ENCODE measurements at regions not wholly inside any gene's neighbourhood (a gene's known extent, or its start where the extent isn't known, plus 50 kb on each side); places are given as distances from the start of the nearest gene placed in this dataset.
"Not testable (repeated sequence)": the region's sequence is repeated elsewhere in the genome, so short reads cannot be mapped to it uniquely, and the experiment has no call there.

DNA sequence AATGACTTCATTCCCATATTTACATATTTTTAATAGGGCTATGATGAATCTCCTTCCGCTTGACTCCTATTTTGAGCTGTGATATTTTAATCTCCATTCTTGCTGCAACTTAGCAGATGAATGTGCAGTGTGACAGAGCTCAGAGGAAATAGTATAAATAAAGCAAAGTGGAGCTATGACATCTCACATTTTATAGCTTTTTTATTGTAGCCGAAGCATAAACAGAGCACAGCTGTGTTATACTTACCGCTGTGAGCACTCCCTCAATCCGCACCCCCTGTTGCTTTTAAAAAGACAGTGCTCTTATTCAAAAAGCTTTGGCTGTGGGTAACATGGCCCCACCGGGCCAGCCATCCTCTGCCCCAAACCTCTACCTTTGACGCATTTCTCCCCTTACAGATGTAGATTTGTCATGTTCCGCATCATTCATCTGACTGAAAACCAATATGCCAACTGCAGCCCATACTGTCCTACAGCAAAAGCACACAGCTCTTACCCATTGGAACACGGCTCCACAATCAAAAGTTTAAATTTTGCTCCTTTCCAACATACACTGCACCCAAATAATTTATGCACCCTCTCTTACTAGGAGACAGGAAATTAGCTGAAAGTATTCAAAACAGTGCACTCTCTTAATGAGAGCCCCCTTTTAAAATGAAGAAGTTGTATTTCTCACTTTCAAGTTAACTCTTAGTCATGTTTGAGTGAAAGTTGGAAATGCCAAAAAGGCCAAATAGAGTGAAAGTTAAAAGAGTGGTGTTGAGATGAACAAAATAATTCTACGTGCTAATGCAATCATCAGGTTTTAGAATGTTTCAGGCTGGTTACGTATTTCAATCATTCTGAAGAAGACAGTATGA lies 429.3 kb upstream of the SOX5 start:
- no peak for DNase-seq (ENCODE audit: low read depth in 2 of 2, low spot score in 1 of 2)

DNA sequence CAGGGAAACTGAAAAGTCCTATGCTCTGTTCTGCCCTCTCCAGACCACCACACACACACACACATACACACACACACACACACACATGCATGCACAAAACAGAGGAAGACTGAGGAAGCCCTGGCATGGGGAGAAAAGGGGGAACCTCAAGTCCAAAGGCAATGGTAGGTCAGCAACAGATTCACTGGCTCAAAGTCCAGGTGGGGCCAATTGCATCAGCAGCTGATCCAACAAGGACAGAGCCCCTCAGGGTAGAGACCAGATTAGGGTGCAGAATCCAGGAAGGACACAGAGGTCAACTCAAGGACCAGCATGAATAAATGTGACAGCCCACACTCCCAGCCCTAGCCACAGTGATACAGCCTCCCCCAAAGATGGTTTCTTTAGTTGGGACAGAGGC lies 425.0 kb upstream of the SOX5 start:
- DNase-seq (ENCODE audit: low read depth in 2 of 2, low spot score in 1 of 2) = no peak

DNA sequence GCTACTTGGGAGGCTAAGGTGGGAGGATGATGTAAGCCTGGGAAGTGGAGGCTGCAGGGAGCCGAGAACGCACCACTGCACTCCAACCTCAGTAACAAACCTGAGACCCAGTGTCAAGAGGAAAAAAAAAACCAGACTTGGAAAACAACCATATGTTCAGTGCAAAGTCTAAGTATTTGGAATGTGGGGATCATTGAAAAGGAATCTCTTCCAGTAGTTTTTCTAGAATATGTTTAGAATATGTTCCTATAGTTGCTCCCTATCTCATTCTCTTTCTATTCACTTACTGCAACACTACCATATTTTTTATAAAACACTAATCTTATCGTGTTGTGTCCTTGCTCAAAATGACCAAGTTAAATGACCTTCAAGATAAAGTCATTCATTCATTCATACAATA lies 423.5 kb upstream of the SOX5 start:
- no peak for DNase-seq (ENCODE audit: low read depth in 2 of 2, low spot score in 1 of 2)

DNA sequence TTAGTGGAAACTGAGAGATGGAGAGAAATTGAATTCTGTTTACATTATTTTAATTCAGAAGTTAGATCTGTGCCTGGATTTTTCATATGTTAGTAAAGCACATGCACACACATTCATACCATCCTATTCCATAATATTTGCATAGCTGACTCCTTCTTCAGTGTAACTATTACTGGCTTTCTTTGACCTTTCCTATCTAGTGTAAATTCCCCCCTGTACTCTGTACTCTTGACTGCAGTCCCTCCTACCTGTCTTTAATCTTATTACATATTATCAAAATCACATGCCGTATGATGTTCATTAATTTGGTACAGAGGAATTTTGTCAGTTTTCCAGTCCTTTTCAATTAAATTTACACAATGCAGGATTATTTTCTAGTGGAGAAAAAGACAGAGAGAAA lies 417.0 kb upstream of the SOX5 start:
- no peak for DNase-seq (ENCODE audit: low read depth in 2 of 2, low spot score in 1 of 2)

DNA sequence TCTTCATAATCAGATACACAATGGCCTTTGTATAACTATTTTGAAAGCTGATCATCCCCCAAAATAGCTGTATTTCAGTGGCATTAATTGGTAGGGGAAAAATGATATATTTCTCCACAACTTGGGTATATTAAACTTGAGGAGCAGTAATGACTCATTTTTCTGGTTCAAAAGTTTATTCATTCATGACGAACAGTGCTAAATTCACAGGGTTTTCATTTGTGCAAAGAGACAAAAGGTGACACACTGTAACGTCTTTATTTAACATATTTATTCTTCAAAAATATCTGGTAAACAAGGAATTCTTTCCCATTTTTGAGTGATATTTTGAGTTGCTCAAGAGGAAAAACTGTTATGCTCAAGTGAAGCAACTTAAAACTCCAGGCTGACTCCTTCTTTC lies 415.5 kb upstream of the SOX5 start:
- DNase-seq (ENCODE audit: low read depth in 2 of 2, low spot score in 1 of 2) = no peak

DNA sequence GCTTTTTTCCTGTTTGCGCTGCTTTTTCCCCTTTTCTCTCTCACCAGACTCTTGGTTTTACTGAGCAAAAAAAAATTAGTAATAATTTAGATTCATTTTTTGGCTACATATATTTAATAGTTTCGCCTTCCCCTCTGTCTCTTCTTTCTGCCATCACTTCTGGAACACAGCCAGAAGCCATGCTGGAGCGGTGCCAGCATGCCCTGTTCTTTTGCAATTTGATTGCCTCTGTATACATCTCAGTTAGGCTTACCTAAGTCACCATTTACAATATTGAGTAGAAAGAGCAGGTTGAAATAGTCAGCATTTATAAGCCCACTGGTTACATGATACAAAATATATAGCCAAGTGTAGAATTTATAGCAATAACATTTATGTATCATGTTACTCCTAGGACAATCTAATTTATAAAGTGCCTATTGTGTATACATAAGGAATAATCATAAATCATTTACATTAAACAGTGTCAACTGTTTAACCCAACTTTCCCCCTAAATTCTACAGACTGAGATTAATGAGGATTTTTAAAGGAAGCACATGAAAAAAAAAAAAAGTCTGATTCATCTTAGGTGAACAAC lies 413.8 kb upstream of the SOX5 start:
- no peak for DNase-seq (ENCODE audit: low read depth in 2 of 2, low spot score in 1 of 2)

DNA sequence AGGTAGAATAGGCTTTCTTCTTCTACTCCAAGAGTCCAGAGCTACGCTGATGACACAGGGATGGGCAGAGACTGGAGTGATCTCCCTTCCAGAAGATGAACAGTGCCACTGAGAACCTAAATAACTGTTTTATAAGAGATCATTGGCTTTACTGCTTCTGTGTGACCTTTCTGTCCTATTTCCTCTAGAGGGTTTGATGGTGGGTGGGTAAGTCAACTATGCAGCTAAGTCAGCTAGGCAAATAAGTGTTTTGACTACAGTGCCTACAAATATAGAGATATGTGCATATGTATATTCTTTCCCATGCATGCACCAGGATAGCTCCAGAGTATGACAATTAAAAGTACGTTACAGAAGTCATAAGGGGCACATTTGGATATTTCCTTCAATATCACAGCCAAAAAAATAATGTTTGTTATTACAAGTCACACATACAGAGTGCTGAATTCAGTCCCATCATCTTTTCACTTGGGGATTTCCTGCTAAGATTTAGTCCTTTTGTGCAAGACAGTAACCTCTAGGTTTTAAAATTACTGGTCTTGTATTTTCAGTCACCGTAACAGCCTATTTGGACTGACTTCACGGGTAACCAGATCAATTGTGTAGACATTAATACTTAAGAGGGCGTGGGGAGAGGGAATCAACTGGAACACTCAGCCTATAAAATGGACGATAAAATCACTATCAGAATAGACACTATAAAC lies 412.6 kb upstream of the SOX5 start:
- DNase-seq (ENCODE audit: low read depth in 2 of 2, low spot score in 1 of 2) = no peak

DNA sequence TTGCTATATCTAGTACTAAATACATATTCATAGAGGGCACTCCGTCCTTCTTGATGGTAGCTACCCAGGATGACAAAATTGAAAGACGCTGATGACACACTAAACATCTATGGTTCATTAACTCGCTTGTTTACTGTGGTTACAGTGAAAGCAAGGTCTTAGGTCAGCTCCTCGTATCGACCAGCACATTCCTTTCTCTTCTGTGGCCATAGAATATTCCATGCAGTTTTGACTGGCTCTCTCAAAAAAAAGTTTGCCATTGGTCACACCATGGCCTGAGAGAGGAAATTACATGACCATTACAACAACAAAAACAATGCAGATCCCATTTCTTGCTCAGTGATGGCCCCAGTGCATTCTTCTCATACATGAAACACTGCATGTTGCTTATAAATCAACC lies 411.4 kb upstream of the SOX5 start:
- DNase-seq (ENCODE audit: low read depth in 2 of 2, low spot score in 1 of 2) = no peak

DNA sequence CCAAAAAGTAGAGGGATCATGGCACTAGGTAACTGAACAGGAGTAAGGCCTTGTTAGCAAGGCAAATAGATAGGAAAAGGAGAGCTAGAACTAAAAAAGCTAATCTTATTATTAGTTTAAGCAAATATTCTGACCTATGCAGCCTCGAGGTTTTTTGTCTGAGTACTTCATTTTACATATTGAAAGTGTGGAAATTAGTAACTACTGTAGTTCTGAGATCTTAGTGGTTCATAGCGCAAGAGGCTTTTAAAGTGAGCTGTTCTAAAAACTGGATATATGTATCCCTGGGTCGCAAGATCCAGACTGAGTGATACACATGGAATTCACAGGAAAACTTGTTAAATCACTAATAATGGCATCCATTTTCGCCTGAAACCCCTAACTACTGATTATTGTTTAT lies 411.0 kb upstream of the SOX5 start:
- no peak for DNase-seq (ENCODE audit: low read depth in 2 of 2, low spot score in 1 of 2)

DNA sequence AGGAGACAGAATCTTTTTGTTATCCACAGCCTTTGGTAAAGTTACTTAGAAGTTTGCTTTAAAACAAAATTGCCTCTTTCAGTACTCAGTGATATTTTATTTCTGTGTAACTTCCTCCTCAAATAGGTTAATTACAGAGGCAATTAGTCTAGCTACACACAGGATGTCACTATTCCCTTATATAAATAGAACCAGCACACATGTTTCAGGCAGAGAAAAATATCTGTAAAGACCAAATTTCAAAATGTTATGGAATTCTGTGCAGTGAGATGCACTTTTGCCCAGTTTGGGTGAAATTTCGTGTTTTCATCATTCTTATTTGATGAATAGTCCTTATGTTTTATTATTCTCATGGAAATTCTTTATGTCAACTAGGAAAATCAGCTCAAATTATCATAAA lies 410.6 kb upstream of the SOX5 start:
- no peak for DNase-seq (ENCODE audit: low read depth in 2 of 2, low spot score in 1 of 2)

DNA sequence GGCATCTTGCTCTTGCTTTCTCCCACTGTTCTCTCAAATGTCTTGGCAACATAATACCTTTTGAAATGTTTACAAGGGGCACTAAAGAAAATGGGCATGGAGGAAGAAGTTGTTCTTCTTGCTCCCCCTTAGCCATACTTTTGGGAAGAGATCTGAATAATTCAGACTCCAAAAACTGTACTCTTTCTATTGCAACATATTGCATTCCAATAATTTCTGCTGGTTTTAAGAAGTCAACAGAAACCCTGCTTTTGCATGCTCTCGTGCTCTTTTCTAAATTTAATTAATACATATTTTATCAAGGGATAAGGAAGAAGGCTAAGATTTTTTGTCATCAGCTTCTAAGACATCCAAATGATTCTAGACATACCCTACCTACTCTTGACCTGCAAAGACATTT lies 409.9 kb upstream of the SOX5 start:
- no peak for DNase-seq (ENCODE audit: low read depth in 2 of 2, low spot score in 1 of 2)

DNA sequence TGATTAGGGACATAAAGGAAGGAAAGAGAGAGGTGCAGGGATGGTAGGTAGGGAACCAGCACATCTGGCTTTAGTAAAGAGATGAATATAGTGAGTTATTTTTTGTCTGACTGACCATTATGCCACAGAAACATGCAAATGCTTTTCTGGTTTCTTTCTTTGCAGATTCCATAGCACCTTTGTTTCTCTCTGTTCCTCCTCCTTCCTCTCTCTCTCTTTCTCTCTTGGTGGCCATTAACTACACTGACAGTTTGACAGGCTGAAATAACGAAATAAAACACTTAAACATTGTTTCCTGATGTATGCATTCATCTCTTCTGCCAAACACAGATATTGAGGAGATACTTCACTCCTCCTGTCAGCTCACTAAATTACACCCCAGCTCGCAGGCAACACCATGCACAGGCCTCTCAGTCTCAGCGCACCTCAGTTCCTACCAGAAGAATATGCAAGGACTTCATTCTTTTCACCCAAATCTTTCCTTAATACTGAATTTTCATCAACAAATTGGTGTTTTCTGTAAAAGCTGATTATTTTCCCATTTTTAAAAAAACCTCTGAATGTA lies 406.9 kb upstream of the SOX5 start:
- no peak for DNase-seq (ENCODE audit: low read depth in 2 of 2, low spot score in 1 of 2)

DNA sequence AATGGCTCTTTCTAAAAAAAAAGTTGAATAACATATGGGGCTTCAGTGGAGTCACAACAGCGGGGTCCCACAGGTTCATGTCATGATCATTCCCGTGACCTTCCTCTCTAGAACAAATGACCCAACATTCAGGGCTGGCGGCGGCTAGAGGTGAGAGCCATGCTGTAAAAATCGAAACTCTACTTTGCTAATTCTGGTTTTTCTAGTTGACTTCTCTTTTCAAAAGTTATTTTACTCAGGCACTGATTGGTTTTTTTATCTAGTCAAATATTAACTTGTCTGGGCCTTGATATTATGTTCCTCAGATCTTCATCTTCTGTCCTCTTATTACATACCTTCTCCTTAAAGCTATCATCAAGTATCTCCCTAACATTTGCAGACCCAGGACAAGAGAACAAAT lies 402.9 kb upstream of the SOX5 start:
- no peak for DNase-seq (ENCODE audit: low read depth in 2 of 2, low spot score in 1 of 2)

DNA sequence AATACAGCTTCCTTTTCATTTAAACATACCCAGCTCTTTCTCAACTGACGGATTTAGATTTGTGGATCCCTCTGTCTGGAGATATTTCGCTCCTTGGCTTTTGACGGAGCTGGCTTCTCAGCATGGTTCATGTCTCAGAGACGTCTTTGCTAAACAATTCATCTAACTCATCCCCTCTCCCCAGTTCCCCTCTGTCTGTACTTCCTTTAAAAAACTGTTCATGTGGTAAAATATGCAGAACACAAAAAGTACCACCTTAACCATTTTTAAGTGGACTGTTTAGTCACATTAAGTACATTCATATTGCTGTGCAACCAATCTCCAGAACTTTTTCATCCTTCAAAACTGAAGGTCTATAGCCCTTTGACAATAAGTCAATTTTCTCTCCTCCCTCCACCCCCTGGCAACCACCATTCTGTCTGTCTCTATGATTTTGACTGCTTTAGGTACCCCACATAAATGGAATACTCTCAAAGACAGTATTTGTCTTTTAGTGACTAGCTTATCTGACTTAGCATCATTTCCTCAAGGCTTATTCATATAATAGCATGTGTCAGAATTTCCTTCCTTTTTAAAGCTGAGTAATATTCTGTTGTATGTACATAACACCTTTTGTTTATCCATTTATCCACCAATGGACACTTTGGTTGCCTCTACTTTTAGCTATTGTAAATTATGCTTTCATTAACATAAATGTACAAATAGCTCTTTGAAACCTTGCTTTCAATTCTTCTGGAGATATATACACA lies 399.8 kb upstream of the SOX5 start:
- no peak for DNase-seq (ENCODE audit: low read depth in 2 of 2, low spot score in 1 of 2)

DNA sequence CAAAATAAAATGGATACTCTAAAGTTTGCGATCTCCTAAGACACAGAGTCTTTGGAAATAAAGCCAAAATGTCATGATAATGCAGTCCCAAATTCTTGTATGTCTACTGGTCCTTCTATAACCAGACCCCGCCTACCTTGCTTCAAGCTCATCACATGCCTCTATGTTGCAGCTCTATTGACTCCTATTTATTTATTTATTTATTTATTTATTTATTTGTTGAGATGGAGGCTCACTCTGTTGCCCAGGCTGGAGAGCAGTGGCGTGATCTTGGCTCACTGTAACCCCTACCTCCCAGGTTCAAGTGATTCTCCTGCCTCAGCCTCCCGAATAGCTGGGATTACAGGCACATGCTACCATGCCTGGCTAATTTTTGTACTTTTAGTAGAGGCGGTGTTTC lies 398.7 kb upstream of the SOX5 start:
- not testable (repeated sequence) for DNase-seq (ENCODE audit: low read depth in 2 of 2, low spot score in 1 of 2)

DNA sequence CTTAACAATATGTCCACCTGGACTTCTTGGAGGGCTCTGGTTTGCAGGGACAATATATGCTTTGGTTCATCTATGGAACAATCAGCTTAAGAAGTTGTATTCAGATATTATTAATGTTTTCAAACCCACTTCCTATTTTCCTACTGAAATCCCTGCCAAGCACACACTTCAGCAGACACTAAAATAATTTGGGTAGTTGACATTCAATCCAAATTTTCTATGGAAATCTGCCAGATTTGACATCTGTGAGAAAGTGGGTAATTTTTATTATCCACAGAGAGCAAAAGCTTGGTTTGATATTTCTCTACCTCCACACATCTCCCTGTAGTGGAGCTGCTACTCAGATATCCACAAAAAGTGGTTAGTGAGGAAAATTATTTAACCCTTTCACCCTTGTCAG lies 378.8 kb upstream of the SOX5 start:
- DNase-seq (ENCODE audit: low read depth in 2 of 2, low spot score in 1 of 2) = no peak

DNA sequence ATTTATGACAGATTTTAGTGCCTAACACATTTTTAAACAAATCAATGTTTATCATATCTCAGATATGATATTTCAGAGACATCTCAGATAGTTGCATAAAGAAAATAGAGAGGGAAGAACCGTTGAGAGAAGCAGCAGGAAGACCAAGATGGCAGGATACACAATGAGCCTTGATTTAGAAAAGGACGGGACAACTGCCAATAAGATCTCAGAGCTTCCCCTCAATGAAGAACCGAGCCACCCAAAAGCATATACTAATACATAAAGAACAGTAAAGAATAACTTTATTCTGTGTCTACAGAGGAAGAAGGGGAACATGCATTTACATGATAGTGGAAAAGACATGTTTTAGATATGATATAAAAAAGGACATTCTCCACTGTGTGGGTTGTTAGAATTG lies 375.9 kb upstream of the SOX5 start:
- DNase-seq (ENCODE audit: low read depth in 2 of 2, low spot score in 1 of 2) = no peak

DNA sequence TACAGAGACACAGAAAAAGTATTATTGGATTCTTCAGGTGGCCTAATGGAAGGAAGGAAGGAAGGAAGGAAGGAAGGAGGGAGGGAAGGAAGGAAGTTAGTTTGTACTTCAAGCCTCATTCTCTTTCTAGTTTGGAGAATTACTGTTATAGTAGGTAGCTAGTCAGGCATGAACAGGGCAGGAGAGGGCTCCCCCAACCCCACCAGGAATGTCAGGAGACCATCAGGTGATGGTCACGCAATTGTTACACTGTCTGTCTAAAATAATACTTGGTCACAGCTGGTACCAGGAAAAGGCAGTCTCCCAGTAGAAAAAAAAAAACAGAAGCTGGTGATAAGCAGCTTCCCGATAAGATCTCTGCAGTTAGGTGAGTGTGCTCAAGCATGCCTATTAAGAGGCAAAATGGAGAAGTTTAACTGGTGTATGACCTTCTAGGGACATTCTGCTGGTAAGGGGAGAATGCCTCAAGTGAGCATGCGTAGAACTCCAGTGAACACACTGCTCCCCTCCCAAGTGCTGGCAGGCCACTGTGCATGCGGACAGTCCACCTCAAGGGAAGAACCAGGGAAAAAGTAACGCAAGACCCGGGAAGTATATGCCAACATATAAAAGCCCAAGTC lies 358.4 kb upstream of the SOX5 start:
- no peak for DNase-seq (ENCODE audit: low read depth in 2 of 2, low spot score in 1 of 2)

DNA sequence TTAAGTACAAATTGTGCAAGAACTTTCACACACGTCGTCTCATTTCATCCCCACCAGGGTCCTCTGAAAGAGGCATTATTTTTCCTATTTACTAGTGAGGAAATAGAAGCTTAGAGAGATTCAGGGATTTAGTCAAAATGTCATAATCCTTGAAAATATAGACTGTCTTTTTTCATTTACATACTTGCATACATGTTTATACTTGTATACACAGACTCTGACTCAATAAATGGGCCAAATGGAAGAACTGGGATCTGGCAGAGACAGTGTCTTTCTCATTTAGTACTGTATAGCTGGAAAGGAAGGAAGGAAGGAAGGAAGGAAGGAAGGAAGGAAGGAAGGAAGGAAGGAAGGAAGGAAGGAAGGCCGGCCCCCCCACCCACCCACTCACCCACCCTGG lies 357.7 kb upstream of the SOX5 start:
- no peak for DNase-seq (ENCODE audit: low read depth in 2 of 2, low spot score in 1 of 2)

DNA sequence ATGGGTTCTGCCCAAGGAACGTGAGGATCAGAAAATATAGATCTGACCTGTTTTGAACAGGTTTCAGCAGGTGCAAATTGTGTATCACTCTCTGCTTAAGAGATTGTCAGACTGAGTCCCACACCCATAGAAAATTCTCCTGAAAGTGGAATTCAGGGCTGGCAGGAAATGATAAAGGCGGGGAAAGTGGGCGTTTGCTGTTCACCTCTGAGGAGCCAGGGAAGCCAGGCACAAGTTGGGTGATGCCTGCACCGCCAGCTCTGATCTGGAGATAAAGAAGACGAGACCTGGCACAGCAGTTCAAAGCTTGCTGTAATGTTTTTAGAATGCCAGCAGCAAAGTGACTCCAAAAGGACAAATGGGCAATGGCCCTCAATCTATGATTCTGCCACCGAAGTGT lies 356.5 kb upstream of the SOX5 start:
- DNase-seq (ENCODE audit: low read depth in 2 of 2, low spot score in 1 of 2) = no peak

DNA sequence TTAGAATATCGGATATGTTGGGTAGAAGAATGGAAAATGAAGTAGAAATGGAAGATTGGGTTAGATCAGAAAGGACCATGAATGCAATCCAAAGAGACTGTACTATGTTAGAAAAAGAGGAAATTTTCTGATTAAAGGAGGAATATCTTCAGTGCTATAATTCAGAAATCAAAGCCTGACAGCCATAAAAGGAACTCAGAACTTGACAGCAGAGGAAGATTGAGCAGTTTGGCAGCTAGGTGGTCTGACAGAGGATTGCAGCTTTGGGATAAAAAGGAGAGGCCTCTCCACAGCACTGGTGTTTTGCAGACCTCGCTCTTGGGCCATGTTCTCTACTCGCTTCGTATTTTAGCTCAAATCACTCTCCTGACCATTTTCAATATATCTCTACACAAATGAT lies 354.8 kb upstream of the SOX5 start:
- DNase-seq (ENCODE audit: low read depth in 2 of 2, low spot score in 1 of 2) = no peak
